NCI-H748 (cell line): ENCODE measurements at regions not wholly inside any gene's neighbourhood (a gene's known extent, or its start where the extent isn't known, plus 50 kb on each side); places are given as distances from the start of the nearest gene placed in this dataset.

Experiments
- DNase-seq: peaks from one replicate; lab custom pipeline; 2025; ENCODE audit not compliant: unreplicated experiment; lab: John Stamatoyannopoulos, UW

- no peak for DNase-seq
Observed at GRCh38 chr2:136250131-136250530, 132.2 kb upstream of the CXCR4 start.

- DNase-seq: no peak
Observed at GRCh38 chr2:136248907-136249306, 131.0 kb upstream of the CXCR4 start.

- DNase-seq: peak; percentile 79
Observed at GRCh38 chr2:136248242-136248641, 130.3 kb upstream of the CXCR4 start.

GRCh38 chr2:136247204-136247950, 129.4 kb upstream of the CXCR4 start:
- peak; percentile 13 for DNase-seq

GRCh38 chr2:136246086-136246669, 128.2 kb upstream of the CXCR4 start:
- DNase-seq: no peak

- no peak for DNase-seq
Observed at GRCh38 chr2:136245211-136245610, 127.3 kb upstream of the CXCR4 start.

- DNase-seq: no peak
Observed at GRCh38 chr2:136244536-136244885, 126.6 kb upstream of the CXCR4 start.

GRCh38 chr2:136243638-136244535, 125.9 kb upstream of the CXCR4 start:
- no peak for DNase-seq

- no peak for DNase-seq
Observed at GRCh38 chr2:136242687-136243277, 124.8 kb upstream of the CXCR4 start.

GRCh38 chr2:136242100-136242499, 124.2 kb upstream of the CXCR4 start:
- no peak for DNase-seq

GRCh38 chr2:136239079-136239685, 121.2 kb upstream of the CXCR4 start:
- no peak for DNase-seq

- DNase-seq: no peak
Observed at GRCh38 chr2:136238286-136239078, 120.5 kb upstream of the CXCR4 start.

- no peak for DNase-seq
Observed at GRCh38 chr2:136236019-136236418, 118.1 kb upstream of the CXCR4 start.

GRCh38 chr2:136235546-136235945, 117.6 kb upstream of the CXCR4 start:
- no peak for DNase-seq

- no peak for DNase-seq
Observed at GRCh38 chr2:136234261-136234660, 116.3 kb upstream of the CXCR4 start.

GRCh38 chr2:136233298-136233697, 115.3 kb upstream of the CXCR4 start:
- no peak for DNase-seq

GRCh38 chr2:136232456-136233172, 114.7 kb upstream of the CXCR4 start:
- no peak for DNase-seq

- DNase-seq: no peak
Observed at GRCh38 chr2:136230464-136230863, 112.5 kb upstream of the CXCR4 start.

- DNase-seq: no peak
Observed at GRCh38 chr2:136226903-136227302, 109.0 kb upstream of the CXCR4 start.
